ENCODE measurements at regions not wholly inside any gene's neighbourhood (a gene's known extent, or its start where the extent isn't known, plus 50 kb on each side); places are given as distances from the start of the nearest gene placed in this dataset.

- no peak overlapping the region for H3K27ac Mint-ChIP-seq (ENCODE audit: unreplicated experiment)
- H3K4me1 Mint-ChIP-seq (ENCODE audit: low read depth): peaks cover 11% of the 10 kb centered on the region
- H3K4me3 Mint-ChIP-seq (ENCODE audit: unreplicated experiment): no peak overlapping the region
- TF ChIP-seq, protein P1, sequence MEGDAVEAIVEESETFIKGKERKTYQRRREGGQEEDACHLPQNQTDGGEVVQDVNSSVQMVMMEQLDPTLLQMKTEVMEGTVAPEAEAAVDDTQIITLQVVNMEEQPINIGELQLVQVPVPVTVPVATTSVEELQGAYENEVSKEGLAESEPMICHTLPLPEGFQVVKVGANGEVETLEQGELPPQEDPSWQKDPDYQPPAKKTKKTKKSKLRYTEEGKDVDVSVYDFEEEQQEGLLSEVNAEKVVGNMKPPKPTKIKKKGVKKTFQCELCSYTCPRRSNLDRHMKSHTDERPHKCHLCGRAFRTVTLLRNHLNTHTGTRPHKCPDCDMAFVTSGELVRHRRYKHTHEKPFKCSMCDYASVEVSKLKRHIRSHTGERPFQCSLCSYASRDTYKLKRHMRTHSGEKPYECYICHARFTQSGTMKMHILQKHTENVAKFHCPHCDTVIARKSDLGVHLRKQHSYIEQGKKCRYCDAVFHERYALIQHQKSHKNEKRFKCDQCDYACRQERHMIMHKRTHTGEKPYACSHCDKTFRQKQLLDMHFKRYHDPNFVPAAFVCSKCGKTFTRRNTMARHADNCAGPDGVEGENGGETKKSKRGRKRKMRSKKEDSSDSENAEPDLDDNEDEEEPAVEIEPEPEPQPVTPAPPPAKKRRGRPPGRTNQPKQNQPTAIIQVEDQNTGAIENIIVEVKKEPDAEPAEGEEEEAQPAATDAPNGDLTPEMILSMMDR (IDR thresholded peaks at IDR 0.05): no peak
- no peaks in the 10 kb centered on the region for H3K36me3 Mint-ChIP-seq (ENCODE audit: low read depth)
- DNase-seq (ENCODE audit: low spot score): no peak
- H3K27me3 Mint-ChIP-seq (ENCODE audit: low read depth): no peaks in the 10 kb centered on the region
- H3K9me3 Mint-ChIP-seq (ENCODE audit: low read depth): peaks cover 4% of the 10 kb centered on the region
Measured at GRCh38 chr3:104554425-104554824, 812.3 kb upstream of the ALCAM start.

DNA sequence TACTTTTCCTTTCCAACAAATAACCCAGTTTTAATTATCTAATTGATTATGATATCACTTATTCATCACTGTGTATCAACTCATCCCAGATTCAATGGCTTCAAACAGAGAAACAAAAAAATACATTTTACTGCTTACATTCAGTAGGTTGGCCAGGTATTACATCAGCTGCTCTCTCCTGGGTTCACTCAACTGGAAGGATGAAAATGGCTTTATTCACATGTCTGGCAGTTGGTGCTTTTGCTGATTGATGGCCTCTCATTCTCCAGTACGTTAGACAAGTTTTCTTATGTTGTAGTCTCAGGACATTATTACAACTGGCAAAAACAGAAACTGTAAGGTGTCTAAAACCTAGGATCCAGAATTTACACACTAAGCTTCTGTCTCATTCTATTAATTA is 811.0 kb upstream of the ALCAM start:
- H3K36me3 Mint-ChIP-seq (ENCODE audit: low read depth): no peaks in the 10 kb centered on the region
- H3K27ac Mint-ChIP-seq (ENCODE audit: unreplicated experiment): no peak overlapping the region
- DNase-seq (ENCODE audit: low spot score): no peak
- peaks cover 4% of the 10 kb centered on the region for H3K9me3 Mint-ChIP-seq (ENCODE audit: low read depth)
- TF ChIP-seq, protein P1 (IDR thresholded peaks at IDR 0.05): no peak
- peaks cover 4% of the 10 kb centered on the region for H3K4me1 Mint-ChIP-seq (ENCODE audit: low read depth)
- H3K27me3 Mint-ChIP-seq (ENCODE audit: low read depth): no peaks in the 10 kb centered on the region
- H3K4me3 Mint-ChIP-seq (ENCODE audit: unreplicated experiment): no peak overlapping the region

DNA sequence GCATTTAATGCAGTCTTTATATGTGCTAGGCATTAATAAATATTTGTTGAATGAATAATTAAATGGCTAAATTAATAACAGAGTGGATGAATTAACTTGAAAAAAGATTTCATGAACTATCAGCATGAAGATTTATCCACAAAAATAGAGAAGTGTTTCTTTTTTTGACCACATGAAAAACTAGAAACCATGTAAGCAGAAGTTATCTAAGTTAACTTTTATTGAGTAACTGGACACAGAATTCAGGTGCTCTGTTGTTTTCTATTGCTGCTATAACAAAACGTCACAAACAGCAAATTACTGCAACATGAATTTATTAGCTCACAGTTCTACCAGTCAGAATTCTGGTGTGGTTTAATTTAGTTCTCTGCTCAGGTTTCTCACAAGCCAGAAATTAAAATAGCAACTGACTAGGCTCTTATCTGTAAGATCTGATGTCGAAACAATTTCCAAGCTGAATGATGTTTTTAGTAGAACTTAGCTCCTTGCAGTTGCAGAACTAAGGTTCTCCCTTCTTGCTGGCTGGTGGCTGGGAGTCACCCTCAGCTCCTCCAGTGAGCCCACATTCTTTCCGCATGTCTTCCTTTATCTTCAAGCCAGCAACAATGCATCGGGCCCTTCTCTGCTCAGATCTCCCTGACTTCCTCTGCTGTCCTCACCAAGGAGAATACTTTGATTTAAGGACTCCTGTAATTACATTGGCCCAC is 810.2 kb upstream of the ALCAM start:
- peaks cover 4% of the 10 kb centered on the region for H3K9me3 Mint-ChIP-seq (ENCODE audit: low read depth)
- H3K4me1 Mint-ChIP-seq (ENCODE audit: low read depth): peaks cover 4% of the 10 kb centered on the region
- H3K27me3 Mint-ChIP-seq (ENCODE audit: low read depth): no peaks in the 10 kb centered on the region
- H3K36me3 Mint-ChIP-seq (ENCODE audit: low read depth): no peaks in the 10 kb centered on the region
- TF ChIP-seq, protein P1 (IDR thresholded peaks at IDR 0.05): no peak
- H3K27ac Mint-ChIP-seq (ENCODE audit: unreplicated experiment): no peak overlapping the region
- H3K4me3 Mint-ChIP-seq (ENCODE audit: unreplicated experiment): no peak overlapping the region
- peak; percentile 14 for DNase-seq (ENCODE audit: low spot score)

- Mint-ChIP-seq H3K27ac (ENCODE audit: unreplicated experiment) (no peak overlapping the region), H3K9me3 (ENCODE audit: low read depth) (peaks cover 4% of the 10 kb centered on the region), H3K4me3 (ENCODE audit: unreplicated experiment) (no peak overlapping the region), H3K4me1 (ENCODE audit: low read depth) (peaks cover 4% of the 10 kb centered on the region), H3K36me3 (ENCODE audit: low read depth) (no peaks in the 10 kb centered on the region), H3K27me3 (ENCODE audit: low read depth) (no peaks in the 10 kb centered on the region)
- TF ChIP-seq, protein P1 (IDR thresholded peaks at IDR 0.05): no peak
- no peak for DNase-seq (ENCODE audit: low spot score)
Measured at GRCh38 chr3:104561324-104561723, 805.4 kb upstream of the ALCAM start.

DNA sequence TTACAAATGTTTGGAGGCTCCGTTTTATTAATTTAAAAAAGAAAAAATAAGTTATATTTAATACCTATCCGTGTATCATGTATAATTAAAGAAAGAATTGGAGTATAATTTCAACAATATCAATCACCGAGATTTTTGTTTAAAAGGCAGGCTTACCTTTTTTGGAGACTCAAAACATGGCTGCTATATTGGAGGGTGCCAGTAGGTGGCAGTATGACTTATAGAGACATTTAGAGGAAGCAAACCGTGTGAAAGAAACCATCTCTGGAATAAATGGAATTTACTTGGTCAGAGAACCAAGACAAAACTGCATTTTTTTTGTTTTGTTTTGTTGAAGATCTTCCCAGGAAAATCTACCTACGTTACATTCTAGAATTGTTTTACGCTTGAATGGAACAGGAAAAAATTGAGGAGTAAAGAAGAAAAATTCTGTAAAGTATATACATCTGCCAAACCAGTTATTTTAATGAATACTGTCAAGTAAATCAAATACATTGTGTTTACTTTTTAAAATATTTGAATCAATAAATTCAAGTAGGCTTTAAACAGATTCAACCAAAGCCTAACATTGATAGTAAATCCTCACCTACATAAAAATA is 802.6 kb upstream of the ALCAM start:
- Mint-ChIP-seq H3K4me1 (ENCODE audit: low read depth) (no peaks in the 10 kb centered on the region), H3K36me3 (ENCODE audit: low read depth) (no peaks in the 10 kb centered on the region), H3K4me3 (ENCODE audit: unreplicated experiment) (no peak overlapping the region), H3K9me3 (ENCODE audit: low read depth) (peaks cover 4% of the 10 kb centered on the region), H3K27me3 (ENCODE audit: low read depth) (no peaks in the 10 kb centered on the region), H3K27ac (ENCODE audit: unreplicated experiment) (no peak overlapping the region)
- TF ChIP-seq, protein P1 (IDR thresholded peaks at IDR 0.05): peak; percentile 82
- no peak for DNase-seq (ENCODE audit: low spot score)
